ENCODE measurements at regions not wholly inside any gene's neighbourhood (a gene's known extent, or its start where the extent isn't known, plus 50 kb on each side); places are given as distances from the start of the nearest gene placed in this dataset.

- no peaks in the 10 kb centered on the region for H3K4me1 ChIP-seq (ENCODE audit: control insufficient read depth in 5 of 5, insufficient read depth in 5 of 5, low read length in 5 of 5)
- TF ChIP-seq, protein P1, sequence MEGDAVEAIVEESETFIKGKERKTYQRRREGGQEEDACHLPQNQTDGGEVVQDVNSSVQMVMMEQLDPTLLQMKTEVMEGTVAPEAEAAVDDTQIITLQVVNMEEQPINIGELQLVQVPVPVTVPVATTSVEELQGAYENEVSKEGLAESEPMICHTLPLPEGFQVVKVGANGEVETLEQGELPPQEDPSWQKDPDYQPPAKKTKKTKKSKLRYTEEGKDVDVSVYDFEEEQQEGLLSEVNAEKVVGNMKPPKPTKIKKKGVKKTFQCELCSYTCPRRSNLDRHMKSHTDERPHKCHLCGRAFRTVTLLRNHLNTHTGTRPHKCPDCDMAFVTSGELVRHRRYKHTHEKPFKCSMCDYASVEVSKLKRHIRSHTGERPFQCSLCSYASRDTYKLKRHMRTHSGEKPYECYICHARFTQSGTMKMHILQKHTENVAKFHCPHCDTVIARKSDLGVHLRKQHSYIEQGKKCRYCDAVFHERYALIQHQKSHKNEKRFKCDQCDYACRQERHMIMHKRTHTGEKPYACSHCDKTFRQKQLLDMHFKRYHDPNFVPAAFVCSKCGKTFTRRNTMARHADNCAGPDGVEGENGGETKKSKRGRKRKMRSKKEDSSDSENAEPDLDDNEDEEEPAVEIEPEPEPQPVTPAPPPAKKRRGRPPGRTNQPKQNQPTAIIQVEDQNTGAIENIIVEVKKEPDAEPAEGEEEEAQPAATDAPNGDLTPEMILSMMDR (IDR thresholded peaks at IDR 0.05; ENCODE audit: control extremely low read depth, extremely low read depth) = no peak
- H3K9ac ChIP-seq (ENCODE audit: insufficient read depth in 1 of 2, low read length in 2 of 2) = no peak overlapping the region
- H3K9me3 ChIP-seq (ENCODE audit: control insufficient read depth in 4 of 4, insufficient read depth in 3 of 4, low read length in 3 of 4) = peaks cover 0 to 2% (median 0%) of the 10 kb centered on the region in 4 donors
- no peak overlapping the region for H3K27ac ChIP-seq (ENCODE audit: low read depth in 1 of 2, low read length in 1 of 2)
- peaks cover 0 to 14% (median 0%) of the 10 kb centered on the region in 3 donors for H3K27me3 ChIP-seq (ENCODE audit: control insufficient read depth in 3 of 3, insufficient read depth in 3 of 3, low read length in 2 of 3)
- 6 to 8% methylated on average over 1 of the region's 1 CpG for WGBS, 2 donors
- H3K4me3 ChIP-seq = no peak overlapping the region
- H3K36me3 ChIP-seq (ENCODE audit: control insufficient read depth in 4 of 4, insufficient read depth in 4 of 4, low read length in 4 of 4) = no peaks in the 10 kb centered on the region
- ATAC-seq (ENCODE audit: insufficient read depth, low FRiP score) (no peak), DNase-seq (peak in 1 of 3 donors; percentile 9)
Measured at GRCh38 chrX:6448003-6448402, 86.9 kb downstream of the VCX3A start.

GRCh38 chrX:6446582-6446981 lies 88.3 kb downstream of the VCX3A start:
- TF ChIP-seq, protein P1 (IDR thresholded peaks at IDR 0.05; ENCODE audit: control extremely low read depth, extremely low read depth) = no peak
- WGBS, 2 donors = 47 to 79% methylated on average over 4 of the region's 4 CpGs
- ATAC-seq (ENCODE audit: insufficient read depth, low FRiP score) (no peak), DNase-seq (no peak)
- Histone ChIP-seq H3K36me3 (ENCODE audit: control insufficient read depth in 4 of 4, insufficient read depth in 4 of 4, low read length in 4 of 4) (no peaks in the 10 kb centered on the region), H3K27ac (ENCODE audit: low read depth in 1 of 2, low read length in 1 of 2) (no peak overlapping the region), H3K27me3 (ENCODE audit: control insufficient read depth in 3 of 3, insufficient read depth in 3 of 3, low read length in 2 of 3) (peaks cover 0 to 14% (median 3%) of the 10 kb centered on the region in 3 donors), H3K4me1 (ENCODE audit: control insufficient read depth in 5 of 5, insufficient read depth in 5 of 5, low read length in 5 of 5) (no peaks in the 10 kb centered on the region), H3K9me3 (ENCODE audit: control insufficient read depth in 4 of 4, insufficient read depth in 3 of 4, low read length in 3 of 4) (no peaks in the 10 kb centered on the region), H3K4me3 (no peak overlapping the region), H3K9ac (ENCODE audit: insufficient read depth in 1 of 2, low read length in 2 of 2) (no peak overlapping the region)

DNA sequence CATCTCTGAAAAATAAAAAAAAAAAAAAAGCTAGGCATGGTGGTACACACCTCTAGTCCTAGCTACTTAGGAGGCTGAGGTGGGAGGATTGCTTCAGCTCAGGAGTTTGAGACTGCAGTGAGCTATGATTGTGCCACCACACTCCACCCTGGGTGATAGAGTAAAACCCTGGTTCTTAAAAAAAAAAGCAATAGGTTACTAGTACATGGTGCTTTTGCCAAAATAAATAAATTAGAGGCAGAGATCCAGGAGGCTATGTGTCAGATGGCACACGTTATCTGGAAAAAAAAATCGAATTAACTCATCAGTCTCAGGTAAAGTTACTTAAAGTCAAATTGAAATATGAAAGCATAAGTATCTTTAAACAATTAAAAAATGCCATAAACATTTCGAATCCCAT lies 94.3 kb downstream of the VCX3A start:
- Histone ChIP-seq H3K36me3 (ENCODE audit: control insufficient read depth in 4 of 4, insufficient read depth in 4 of 4, low read length in 4 of 4) (no peaks in the 10 kb centered on the region), H3K27ac (ENCODE audit: low read depth in 1 of 2, low read length in 1 of 2) (no peak overlapping the region), H3K4me3 (no peak overlapping the region), H3K9me3 (ENCODE audit: control insufficient read depth in 4 of 4, insufficient read depth in 3 of 4, low read length in 3 of 4) (no peaks in the 10 kb centered on the region), H3K9ac (ENCODE audit: insufficient read depth in 1 of 2, low read length in 2 of 2) (no peak overlapping the region), H3K4me1 (ENCODE audit: control insufficient read depth in 5 of 5, insufficient read depth in 5 of 5, low read length in 5 of 5) (no peaks in the 10 kb centered on the region), H3K27me3 (ENCODE audit: control insufficient read depth in 3 of 3, insufficient read depth in 3 of 3, low read length in 2 of 3) (peaks cover 0 to 24% (median 3%) of the 10 kb centered on the region in 3 donors)
- TF ChIP-seq, protein P1 (IDR thresholded peaks at IDR 0.05; ENCODE audit: control extremely low read depth, extremely low read depth) = no peak
- WGBS, 2 donors = 70 to 77% methylated on average over 3 of the region's 3 CpGs
- DNase-seq (no peak), ATAC-seq (ENCODE audit: insufficient read depth, low FRiP score) (no peak)

- no peak for ATAC-seq (ENCODE audit: insufficient read depth, low FRiP score)
- Histone ChIP-seq H3K27me3 (ENCODE audit: control insufficient read depth in 3 of 3, insufficient read depth in 3 of 3, low read length in 2 of 3) (peaks cover 0 to 17% (median 3%) of the 10 kb centered on the region in 3 donors), H3K9ac (ENCODE audit: insufficient read depth in 1 of 2, low read length in 2 of 2) (no peak overlapping the region), H3K36me3 (ENCODE audit: control insufficient read depth in 4 of 4, insufficient read depth in 4 of 4, low read length in 4 of 4) (no peaks in the 10 kb centered on the region), H3K9me3 (ENCODE audit: control insufficient read depth in 4 of 4, insufficient read depth in 3 of 4, low read length in 3 of 4) (no peaks in the 10 kb centered on the region), H3K4me3 (no peak overlapping the region), H3K27ac (ENCODE audit: low read depth in 1 of 2, low read length in 1 of 2) (no peak overlapping the region), H3K4me1 (ENCODE audit: control insufficient read depth in 5 of 5, insufficient read depth in 5 of 5, low read length in 5 of 5) (no peaks in the 10 kb centered on the region)
- no peak for DNase-seq
- WGBS, 2 donors = 69 to 74% methylated on average over 5 of the region's 5 CpGs
- TF ChIP-seq, protein P1 (IDR thresholded peaks at IDR 0.05; ENCODE audit: control extremely low read depth, extremely low read depth) = no peak
Measured at GRCh38 chrX:6432226-6432625, 102.7 kb downstream of the VCX3A start.
